ENCODE measurements at regions not wholly inside any gene's neighbourhood (a gene's known extent, or its start where the extent isn't known, plus 50 kb on each side); places are given as distances from the start of the nearest gene placed in this dataset.

GRCh38 chr10:91576096-91576545 lies 56.8 kb downstream of the PPP1R3C start:
- DNase-seq: no peak

GRCh38 chr10:91575044-91575610 lies 57.7 kb downstream of the PPP1R3C start:
- DNase-seq: no peak

- DNase-seq: no peak
These were observed 58.6 kb downstream of the PPP1R3C start for GRCh38 chr10:91574236-91574635.

GRCh38 chr10:91573320-91573719 lies 59.6 kb downstream of the PPP1R3C start:
- DNase-seq: no peak

GRCh38 chr10:91571671-91572070 lies 61.2 kb downstream of the PPP1R3C start:
- no peak for DNase-seq

- DNase-seq: no peak
These were observed 62.7 kb downstream of the PPP1R3C start for GRCh38 chr10:91570220-91570619.

- DNase-seq: no peak
These were observed 63.3 kb downstream of the PPP1R3C start for GRCh38 chr10:91569522-91569921.

GRCh38 chr10:91567815-91568214 lies 65.1 kb downstream of the PPP1R3C start:
- DNase-seq: peak; percentile 21

- DNase-seq: no peak
These were observed 66.8 kb downstream of the PPP1R3C start for GRCh38 chr10:91566115-91566514.

- no peak for DNase-seq
These were observed 67.6 kb downstream of the PPP1R3C start for GRCh38 chr10:91565226-91565625.

- no peak for DNase-seq
These were observed 68.4 kb downstream of the PPP1R3C start for GRCh38 chr10:91564508-91564907.

Data from activated CD4-positive, alpha-beta T cell treated with anti-CD3 and anti-CD28 coated beads, Interleukin-2, amount 50 U/mL, for 16 hours (primary cell).